ENCODE measurements at regions not wholly inside any gene's neighbourhood (a gene's known extent, or its start where the extent isn't known, plus 50 kb on each side); places are given as distances from the start of the nearest gene placed in this dataset.

DNA sequence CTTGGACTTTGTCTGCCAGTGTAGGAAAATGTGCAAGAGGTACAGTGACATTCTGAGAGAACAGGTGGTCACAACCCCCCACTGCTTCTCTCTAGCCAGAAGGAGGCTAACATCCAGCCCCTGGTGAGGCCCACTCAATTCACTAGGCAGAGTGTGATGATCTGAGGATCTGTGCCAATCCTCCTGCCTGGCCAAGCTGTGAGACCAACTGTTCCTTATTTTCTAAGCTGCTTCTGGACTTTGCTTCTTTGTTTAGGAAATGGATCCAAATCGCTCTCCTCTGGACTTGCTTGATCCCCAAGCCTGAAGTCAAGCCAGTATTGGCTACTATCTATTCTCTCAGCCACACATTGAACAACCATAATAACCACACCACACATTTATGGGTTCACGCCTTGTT is 202.8 kb downstream of the PIK3C3 start:
- Histone ChIP-seq H3K9me3 (replicated peaks; ENCODE audit: control insufficient read depth, insufficient read depth, low read length) (no peaks in the 10 kb centered on the region), H3K9me1 (replicated peaks; ENCODE audit: control insufficient read depth, extremely low read depth, insufficient read depth, low read length) (no peaks in the 10 kb centered on the region), H3K36me3 (ENCODE audit: control insufficient read depth in 2 of 2, extremely low read depth in 1 of 2, insufficient read depth in 2 of 2, low read length in 2 of 2) (no peaks in the 10 kb centered on the region), H3K27ac (ENCODE audit: insufficient read depth, low read depth, low read length) (no peak overlapping the region), H3K27me3 (ENCODE audit: control insufficient read depth in 2 of 2, insufficient read depth in 2 of 2, low read length in 2 of 2) (no peaks in the 10 kb centered on the region), H3K4me1 (ENCODE audit: control insufficient read depth, extremely low read depth, insufficient read depth, low read length) (no peaks in the 10 kb centered on the region), H4K20me1 (replicated peaks; ENCODE audit: control insufficient read depth, extremely low read depth, insufficient read depth, low read length) (no peaks in the 10 kb centered on the region), H3K4me2 (ENCODE audit: insufficient read depth, low read length) (no peak overlapping the region), H2AFZ (ENCODE audit: low read depth, low read length) (no peak overlapping the region), H3K4me3 (replicated peaks in 1 of 3; ENCODE audit: insufficient read depth in 1 of 3, low read depth in 1 of 3, low read length in 3 of 3) (no peak overlapping the region), H3K79me2 (ENCODE audit: control insufficient read depth, insufficient read depth, low read length) (no peaks in the 10 kb centered on the region), H3K9ac (replicated peaks; ENCODE audit: extremely low read depth, insufficient read depth, low read length) (no peak overlapping the region)
- TF ChIP-seq POLR2A (IDR thresholded peaks at IDR 0.05; ENCODE audit: low read depth, low read length), result no peak
- TF ChIP-seq JUN (IDR thresholded peaks at IDR 0.05; ENCODE audit: borderline replicate concordance, insufficient read depth, insufficient read length, low read depth), result no peak
- no peak for TF ChIP-seq GATA2 (IDR thresholded peaks at IDR 0.05; ENCODE audit: insufficient read depth, insufficient read length, low read depth, low read length)
- TF ChIP-seq POLR2AphosphoS5 (IDR thresholded peaks at IDR 0.05; ENCODE audit: insufficient read depth, low read depth, low read length), result no peak
- dilution Hi-C loops (cut with MboI; ENCODE audit: extremely low pct_ligation_motif_present, low sequenced_read_pairs), result no loop called here
- ChIA-PET CTCF (no interaction called here), POLR2A (no interaction called here)
- intact Hi-C loops (cut with micrococcal nuclease), result no loop called here
- BruUV-seq (replicated peaks), result no TSS peak
- DNase-seq (ENCODE audit: low read depth, low spot score) (no peak), FAIRE-seq (no peak)

DNA sequence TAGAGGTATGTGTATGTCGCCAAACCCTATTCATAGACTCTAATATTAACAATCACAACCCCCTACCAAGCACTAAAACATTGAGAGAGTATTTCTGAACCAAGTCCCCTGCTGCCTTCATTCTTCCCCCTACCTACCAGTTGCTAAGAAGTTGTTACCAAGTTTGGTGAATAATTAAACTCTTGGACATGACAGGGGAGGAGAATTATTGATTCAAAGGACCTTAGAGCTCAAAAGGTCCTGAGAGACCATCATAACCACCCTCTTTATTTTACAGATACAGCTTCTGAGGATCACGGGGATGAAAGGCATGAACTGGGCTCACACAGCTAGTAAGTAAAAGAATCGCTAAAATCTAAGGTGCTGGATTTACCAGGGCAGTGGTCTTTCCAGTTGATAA is 204.1 kb downstream of the PIK3C3 start:
- Histone ChIP-seq H3K27ac (ENCODE audit: insufficient read depth, low read depth, low read length) (no peak overlapping the region), H3K4me2 (ENCODE audit: insufficient read depth, low read length) (no peak overlapping the region), H3K79me2 (ENCODE audit: control insufficient read depth, insufficient read depth, low read length) (no peaks in the 10 kb centered on the region), H3K4me3 (replicated peaks in 1 of 3; ENCODE audit: insufficient read depth in 1 of 3, low read depth in 1 of 3, low read length in 3 of 3) (no peak overlapping the region), H3K9me1 (replicated peaks; ENCODE audit: control insufficient read depth, extremely low read depth, insufficient read depth, low read length) (no peaks in the 10 kb centered on the region), H3K4me1 (ENCODE audit: control insufficient read depth, extremely low read depth, insufficient read depth, low read length) (no peaks in the 10 kb centered on the region), H3K27me3 (ENCODE audit: control insufficient read depth in 2 of 2, insufficient read depth in 2 of 2, low read length in 2 of 2) (no peaks in the 10 kb centered on the region), H2AFZ (ENCODE audit: low read depth, low read length) (no peak overlapping the region), H4K20me1 (replicated peaks; ENCODE audit: control insufficient read depth, extremely low read depth, insufficient read depth, low read length) (no peaks in the 10 kb centered on the region), H3K9me3 (replicated peaks; ENCODE audit: control insufficient read depth, insufficient read depth, low read length) (no peaks in the 10 kb centered on the region), H3K9ac (replicated peaks; ENCODE audit: extremely low read depth, insufficient read depth, low read length) (no peak overlapping the region), H3K36me3 (ENCODE audit: control insufficient read depth in 2 of 2, extremely low read depth in 1 of 2, insufficient read depth in 2 of 2, low read length in 2 of 2) (no peaks in the 10 kb centered on the region)
- no peak for FAIRE-seq
- dilution Hi-C loops (cut with MboI; ENCODE audit: extremely low pct_ligation_motif_present, low sequenced_read_pairs) (no loop called here), intact Hi-C loops (cut with micrococcal nuclease) (no loop called here)
- no peak for DNase-seq (ENCODE audit: low read depth, low spot score)
- ChIA-PET CTCF (interaction anchor here (1.2 kb wide), 1 partner anchor 45 kb away, joined by 4 read pairs; no protein-coding TSS in a partner anchor), POLR2A (no interaction called here)
- TF ChIP-seq JUN (IDR thresholded peaks at IDR 0.05; ENCODE audit: borderline replicate concordance, insufficient read depth, insufficient read length, low read depth) (no peak), FOS (IDR thresholded peaks at IDR 0.05; ENCODE audit: borderline replicate concordance, insufficient read depth, low read length) (no peak)
- BruUV-seq (replicated peaks), result no TSS peak

All from endothelial cell of umbilical vein (primary cell).